GM12872 (cell line): ENCODE measurements at regions not wholly inside any gene's neighbourhood (a gene's known extent, or its start where the extent isn't known, plus 50 kb on each side); places are given as distances from the start of the nearest gene placed in this dataset.

Experiments used
- TF ChIP-seq, protein P1 (sequence below): IDR thresholded peaks from 3 replicates; pipeline ENCODE4 v1.5.1; 2011; ENCODE audit warnings: low read depth, mild to moderate bottlenecking, low read length, moderate library complexity; ENCODE audit not compliant: insufficient read depth

DNA sequence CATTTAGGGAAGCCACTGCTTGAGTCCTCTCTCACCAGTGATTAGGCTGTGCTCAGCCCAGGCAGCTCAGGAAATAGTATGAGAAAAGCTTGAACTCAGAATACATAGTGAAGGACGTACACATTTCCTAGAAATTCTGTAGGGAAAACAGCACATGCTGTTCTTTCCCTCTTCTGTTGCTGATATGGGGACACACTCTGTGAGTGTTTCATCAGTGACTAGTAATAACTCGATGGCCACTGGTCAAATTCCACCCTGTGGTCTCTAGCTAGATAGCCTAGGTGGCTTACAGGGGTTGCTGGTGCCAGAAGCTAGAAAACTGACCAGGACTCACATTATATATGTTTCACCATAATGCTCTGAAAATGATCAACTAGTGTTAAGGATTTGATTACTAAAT is 259.8 kb upstream of the SOX4 start:
- TF ChIP-seq, protein P1, sequence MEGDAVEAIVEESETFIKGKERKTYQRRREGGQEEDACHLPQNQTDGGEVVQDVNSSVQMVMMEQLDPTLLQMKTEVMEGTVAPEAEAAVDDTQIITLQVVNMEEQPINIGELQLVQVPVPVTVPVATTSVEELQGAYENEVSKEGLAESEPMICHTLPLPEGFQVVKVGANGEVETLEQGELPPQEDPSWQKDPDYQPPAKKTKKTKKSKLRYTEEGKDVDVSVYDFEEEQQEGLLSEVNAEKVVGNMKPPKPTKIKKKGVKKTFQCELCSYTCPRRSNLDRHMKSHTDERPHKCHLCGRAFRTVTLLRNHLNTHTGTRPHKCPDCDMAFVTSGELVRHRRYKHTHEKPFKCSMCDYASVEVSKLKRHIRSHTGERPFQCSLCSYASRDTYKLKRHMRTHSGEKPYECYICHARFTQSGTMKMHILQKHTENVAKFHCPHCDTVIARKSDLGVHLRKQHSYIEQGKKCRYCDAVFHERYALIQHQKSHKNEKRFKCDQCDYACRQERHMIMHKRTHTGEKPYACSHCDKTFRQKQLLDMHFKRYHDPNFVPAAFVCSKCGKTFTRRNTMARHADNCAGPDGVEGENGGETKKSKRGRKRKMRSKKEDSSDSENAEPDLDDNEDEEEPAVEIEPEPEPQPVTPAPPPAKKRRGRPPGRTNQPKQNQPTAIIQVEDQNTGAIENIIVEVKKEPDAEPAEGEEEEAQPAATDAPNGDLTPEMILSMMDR, result no peak

DNA sequence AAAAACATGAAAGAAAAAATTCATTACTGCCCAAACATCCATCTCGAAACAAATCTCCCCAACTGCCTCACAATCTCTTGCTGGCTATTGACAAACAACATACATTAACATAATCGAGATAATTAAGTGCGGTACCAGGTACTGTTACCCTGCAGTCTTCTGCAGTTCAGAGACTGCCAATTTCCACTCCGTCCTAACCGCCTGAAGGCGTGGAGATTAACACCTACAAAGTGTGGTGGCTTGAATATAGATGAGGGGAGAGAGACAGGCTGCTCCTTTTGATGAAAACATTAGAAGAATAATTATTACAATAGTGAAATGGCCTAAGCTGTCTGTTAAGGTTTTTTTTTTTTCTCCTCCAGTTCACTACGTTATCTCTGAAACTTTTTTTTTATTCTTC is 258.9 kb upstream of the SOX4 start:
- TF ChIP-seq, protein P1, result no peak

DNA sequence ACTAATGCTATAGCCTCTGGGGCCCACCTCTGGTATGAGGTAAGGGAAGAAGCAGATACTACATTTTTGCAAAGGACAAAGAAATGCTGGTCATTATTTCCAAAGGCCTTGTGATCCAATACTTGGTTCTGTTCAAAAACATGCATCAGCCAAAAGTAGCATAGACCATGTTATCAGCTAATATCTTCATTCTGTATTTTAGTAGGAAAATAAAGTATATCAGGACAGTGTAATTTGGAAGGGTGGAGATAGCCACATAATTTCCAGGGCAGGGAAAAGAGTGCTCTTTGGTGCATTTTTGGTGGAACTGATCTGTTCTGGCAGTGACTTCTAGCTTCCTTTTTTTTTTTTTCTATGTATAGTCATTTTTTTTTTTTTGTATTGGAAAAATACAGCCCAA is 258.0 kb upstream of the SOX4 start:
- TF ChIP-seq, protein P1, result no peak

DNA sequence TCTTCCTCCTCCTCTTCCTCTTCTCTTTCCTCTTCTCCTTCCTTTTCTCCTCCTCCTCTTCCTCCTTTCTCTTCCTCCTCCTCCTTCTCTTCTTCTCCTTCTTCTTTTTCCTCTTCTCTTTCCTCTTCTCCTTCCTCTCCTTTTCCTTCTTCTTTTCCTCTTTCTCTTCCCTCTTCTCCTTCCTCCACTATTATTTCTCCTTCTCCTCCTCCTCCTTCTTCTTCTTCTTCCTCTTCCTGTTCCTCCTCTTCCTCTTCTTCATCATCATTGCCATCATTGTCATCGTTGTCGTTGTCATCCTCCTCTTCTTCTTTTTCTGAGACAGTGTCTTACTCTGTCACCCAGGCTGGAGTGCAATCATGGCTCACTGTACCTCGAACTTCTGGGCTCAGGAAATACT is 256.3 kb upstream of the SOX4 start:
- TF ChIP-seq, protein P1, result no peak

DNA sequence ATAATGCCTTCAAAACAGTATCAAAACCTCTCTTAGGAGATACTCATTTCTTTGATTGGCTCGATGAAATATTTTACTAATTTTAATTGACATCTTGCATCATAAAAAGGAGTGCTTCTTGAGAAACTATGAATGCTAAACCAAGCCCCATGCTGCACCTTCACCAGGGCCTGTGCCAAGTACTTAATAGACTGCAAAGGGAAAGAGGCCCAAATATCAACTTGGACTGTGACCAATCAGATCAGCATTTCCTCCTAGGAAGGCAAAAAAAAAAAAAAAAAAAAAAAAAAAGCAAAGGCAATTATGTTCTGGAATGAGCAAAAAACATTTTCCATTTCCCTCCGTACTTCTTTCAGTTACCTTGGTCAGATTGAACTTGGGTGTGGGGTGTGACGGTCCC is 253.0 kb upstream of the SOX4 start:
- TF ChIP-seq, protein P1, result no peak

DNA sequence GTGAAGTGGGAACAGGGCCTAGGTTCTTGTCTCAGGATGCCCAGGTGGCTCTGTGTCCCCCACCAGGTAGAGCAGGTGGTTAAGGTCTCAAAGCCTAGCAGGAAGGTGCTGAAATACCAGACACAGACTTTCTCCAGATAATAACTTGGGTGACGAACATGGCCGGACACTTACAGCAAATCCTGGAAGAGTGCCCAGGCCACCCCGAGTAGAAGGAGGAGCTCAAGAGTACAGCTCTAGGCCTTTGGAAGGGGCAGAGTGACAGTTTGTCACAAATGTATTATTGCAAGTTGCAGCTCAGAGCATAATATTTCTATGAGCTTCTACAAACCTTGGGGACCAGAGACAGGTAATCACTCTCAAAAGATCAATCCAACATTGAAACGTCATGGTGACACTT is 251.6 kb upstream of the SOX4 start:
- TF ChIP-seq, protein P1, result no peak

DNA sequence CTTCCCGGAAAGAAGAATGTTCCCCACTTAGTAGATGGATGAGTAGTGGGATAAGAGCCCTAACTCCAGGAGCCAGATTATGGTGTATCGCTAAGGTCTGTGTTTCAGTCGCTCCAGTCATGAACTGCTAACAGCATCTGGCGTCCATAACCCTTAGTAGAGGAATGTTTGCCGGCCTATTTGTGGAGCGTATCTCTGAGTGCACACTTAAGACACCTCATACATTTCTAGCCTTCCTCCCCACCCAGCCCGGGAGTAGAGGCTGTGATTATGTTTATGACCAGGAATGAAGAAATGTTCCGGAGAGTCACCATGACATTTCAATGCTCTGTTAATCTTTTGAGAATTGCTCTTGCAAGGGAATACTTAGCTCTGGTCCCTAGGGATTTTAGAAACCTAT is 251.1 kb upstream of the SOX4 start:
- TF ChIP-seq, protein P1, result no peak

DNA sequence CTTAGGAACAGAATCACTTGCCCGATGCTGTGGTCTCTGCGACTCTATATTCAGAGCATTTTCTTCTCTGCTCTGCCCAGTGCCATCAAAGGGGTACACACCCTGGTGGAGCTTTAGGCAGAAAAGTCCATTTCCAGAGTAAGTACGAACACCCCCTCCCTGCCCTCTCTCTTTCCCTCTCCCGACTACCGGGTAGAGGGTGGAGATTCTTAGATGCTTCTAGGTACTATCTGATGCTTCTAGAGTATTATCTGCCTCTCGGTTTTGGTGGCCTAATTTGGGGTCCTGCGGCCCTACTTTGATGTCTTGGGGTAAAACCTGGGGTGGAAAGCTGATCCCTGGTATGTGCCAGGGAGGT is 245.4 kb upstream of the SOX4 start:
- TF ChIP-seq, protein P1, result no peak
